ENCODE measurements at regions not wholly inside any gene's neighbourhood (a gene's known extent, or its start where the extent isn't known, plus 50 kb on each side); places are given as distances from the start of the nearest gene placed in this dataset.

DNA sequence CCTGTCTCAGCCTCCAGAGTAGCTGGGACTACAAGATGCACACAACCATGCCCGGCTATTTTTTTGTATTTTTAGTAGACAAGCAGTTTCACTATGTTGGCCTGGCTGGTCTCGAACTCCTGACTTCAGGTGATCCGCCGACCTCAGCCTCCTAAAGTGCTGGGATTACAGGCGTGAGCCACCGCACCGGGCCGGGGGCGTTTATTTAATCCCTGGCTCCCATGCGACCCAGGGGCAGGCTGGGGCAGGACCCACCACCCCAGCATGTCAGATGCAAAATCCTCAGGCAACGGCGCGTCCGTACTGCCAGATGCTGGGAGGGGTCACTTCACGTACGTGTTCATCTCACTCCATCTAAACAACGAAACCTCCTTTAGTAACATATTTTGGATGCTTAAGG lies 518.7 kb upstream of the NOX3 start:
- TF ChIP-seq, protein P1, sequence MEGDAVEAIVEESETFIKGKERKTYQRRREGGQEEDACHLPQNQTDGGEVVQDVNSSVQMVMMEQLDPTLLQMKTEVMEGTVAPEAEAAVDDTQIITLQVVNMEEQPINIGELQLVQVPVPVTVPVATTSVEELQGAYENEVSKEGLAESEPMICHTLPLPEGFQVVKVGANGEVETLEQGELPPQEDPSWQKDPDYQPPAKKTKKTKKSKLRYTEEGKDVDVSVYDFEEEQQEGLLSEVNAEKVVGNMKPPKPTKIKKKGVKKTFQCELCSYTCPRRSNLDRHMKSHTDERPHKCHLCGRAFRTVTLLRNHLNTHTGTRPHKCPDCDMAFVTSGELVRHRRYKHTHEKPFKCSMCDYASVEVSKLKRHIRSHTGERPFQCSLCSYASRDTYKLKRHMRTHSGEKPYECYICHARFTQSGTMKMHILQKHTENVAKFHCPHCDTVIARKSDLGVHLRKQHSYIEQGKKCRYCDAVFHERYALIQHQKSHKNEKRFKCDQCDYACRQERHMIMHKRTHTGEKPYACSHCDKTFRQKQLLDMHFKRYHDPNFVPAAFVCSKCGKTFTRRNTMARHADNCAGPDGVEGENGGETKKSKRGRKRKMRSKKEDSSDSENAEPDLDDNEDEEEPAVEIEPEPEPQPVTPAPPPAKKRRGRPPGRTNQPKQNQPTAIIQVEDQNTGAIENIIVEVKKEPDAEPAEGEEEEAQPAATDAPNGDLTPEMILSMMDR (IDR thresholded peaks at IDR 0.05; ENCODE audit: poor library complexity, severe bottlenecking) = no peak
- TF ChIP-seq POLR2AphosphoS5 (IDR thresholded peaks at IDR 0.05) = no peak
- TF ChIP-seq EZH2 (IDR thresholded peaks at IDR 0.05; ENCODE audit: borderline replicate concordance, insufficient read depth, low read length, poor library complexity, severe bottlenecking) = no peak

Data from neural cell (in vitro differentiated cells).